Activated CD8-positive, alpha-beta memory T cell treated with anti-CD3 and anti-CD28 coated beads for 1 hour (primary cell): ENCODE measurements at regions not wholly inside any gene's neighbourhood (a gene's known extent, or its start where the extent isn't known, plus 50 kb on each side); places are given as distances from the start of the nearest gene placed in this dataset.
"Not testable (repeated sequence)": the region's sequence is repeated elsewhere in the genome, so short reads cannot be mapped to it uniquely, and the experiment has no call there.

Experiments
- DNase-seq, 2 donors: peaks; one replicate each; pipeline ENCODE4 v3.0.0-alpha.2; 2020; ENCODE audit warnings: low read depth in 1 of 2; ENCODE audit errors: extremely low read depth in 1 of 2

GRCh38 chr18:39241534-39241933, 1675.9 kb upstream of the CELF4 start:
- no peak for DNase-seq

- no peak for DNase-seq
Observed at GRCh38 chr18:39238981-39239660, 1673.5 kb upstream of the CELF4 start.

DNA sequence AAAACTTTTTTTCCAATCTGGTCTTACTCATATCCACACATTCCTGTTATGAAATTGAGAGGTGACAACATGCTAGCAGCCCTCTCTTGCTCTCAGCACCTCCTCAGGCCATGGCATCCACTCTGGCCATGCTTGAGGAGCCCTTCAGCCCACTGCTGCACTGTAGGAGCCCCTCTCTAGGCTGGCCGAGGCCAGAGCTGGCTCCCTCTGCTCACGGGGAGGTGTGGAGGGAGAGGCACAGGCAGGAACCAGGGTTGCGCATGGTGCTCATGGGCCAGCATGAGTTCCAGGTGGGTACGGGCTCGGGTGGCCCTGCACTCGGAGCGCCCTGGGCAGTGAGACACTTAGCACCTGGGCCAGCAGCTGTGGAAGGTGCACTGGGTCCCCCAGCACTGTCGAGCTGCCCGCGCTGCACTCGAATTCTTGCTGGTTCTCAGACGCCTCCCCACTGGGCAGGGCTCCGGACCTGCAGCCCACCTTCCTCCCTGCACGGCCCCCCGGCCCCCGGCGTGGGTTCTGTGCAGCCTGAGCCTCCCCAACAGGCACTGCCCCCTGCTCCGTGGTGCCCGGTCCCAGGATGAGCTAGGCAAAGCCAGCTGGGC, 1669.6 kb upstream of the CELF4 start:
- no peak for DNase-seq

- no peak for DNase-seq
Observed at GRCh38 chr18:39232937-39233336, 1667.3 kb upstream of the CELF4 start.

DNA sequence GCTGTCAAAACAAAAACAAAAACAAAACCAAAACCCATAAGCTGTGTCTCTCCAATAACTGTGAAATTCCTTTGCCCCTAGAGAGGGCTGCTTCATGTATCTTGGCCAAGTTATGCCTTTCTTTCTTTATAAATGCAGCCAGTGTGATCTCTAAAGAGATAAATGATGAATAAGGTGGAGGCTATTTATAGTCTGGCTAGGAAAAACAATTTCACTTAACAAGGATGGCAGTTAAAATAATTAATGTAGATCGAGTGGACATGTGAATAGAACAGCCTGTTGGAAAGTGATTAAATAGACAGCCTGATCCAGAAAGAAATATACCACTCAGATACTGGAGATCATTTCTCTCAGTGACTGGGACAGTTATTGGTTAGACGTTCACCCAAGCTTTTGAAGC, 1666.9 kb upstream of the CELF4 start:
- DNase-seq, result no peak

DNA sequence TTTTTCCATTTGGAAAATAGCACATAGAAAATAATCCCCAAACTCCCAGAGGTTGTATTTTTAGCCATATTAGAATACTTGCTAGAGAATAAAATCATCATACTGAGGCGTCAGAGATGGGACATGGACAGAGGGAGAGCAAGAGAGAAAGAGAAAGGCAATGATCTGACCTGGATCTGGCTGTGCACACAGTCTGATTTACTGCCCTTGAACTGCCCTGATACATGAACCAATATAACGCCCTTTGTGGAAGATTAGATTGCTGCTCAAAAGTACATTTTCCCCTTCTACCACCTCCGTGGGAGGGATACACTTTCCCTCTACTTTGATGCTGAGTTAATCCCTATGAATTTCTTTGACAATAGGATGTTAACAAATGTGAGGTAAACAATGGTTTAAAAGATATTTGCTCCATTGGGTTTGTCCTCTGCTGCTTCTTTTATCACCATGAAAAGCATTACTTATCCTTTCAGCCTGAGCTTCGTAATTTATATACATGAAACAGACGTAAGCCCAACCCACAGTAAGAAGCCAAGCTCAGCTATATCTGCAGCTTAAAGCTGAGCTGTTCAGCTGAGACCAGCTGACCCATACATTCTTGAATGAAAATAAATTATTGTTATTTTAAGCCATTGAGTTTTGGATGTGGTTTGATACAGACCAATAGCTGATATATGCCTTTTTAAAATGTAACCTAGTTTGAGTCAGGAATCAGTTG, 1664.6 kb upstream of the CELF4 start:
- no peak for DNase-seq

- DNase-seq, result not testable (repeated sequence)
Observed at GRCh38 chr18:39227769-39228168, 1662.2 kb upstream of the CELF4 start.

GRCh38 chr18:39225373-39225772, 1659.8 kb upstream of the CELF4 start:
- DNase-seq, result no peak

- DNase-seq, result no peak
Observed at GRCh38 chr18:39223283-39223682, 1657.7 kb upstream of the CELF4 start.

DNA sequence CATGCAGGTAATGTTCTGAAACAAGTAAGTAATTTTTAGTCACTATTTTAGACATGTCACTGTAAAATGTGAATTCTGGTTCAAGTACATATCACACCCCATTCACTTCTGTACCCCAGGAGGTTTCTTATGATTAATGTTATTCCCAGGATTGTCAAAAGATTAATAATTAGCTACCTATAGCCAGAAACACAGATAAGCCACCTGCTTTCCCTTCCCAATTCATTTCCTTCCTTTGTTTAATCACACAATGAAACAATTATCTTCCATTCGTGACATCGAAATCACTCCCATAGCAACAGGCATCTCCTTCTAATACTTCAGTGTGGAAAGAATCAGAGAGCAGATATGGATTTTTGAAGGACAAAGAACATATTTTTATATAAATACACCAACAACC, 1650.3 kb upstream of the CELF4 start:
- no peak for DNase-seq

GRCh38 chr18:39211461-39211860, 1645.9 kb upstream of the CELF4 start:
- no peak for DNase-seq

DNA sequence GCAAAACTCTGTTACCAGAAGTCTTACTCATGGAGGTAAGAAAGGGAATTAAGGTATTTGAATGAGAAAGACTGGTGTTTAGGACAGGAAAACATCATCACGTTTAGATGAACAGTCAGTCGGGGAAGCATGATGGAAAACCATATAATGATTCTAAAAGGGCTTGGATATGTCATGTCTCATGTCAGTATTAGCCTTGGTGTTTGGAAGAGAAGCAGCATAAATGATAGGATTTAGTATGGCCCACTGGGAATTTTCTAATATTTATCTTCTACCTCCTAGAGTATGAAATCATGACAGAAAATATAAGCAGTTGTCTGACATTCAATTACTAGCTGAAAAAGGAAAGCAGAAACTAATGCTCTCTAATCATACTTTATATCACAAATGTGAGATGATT, 1643.6 kb upstream of the CELF4 start:
- no peak for DNase-seq

DNA sequence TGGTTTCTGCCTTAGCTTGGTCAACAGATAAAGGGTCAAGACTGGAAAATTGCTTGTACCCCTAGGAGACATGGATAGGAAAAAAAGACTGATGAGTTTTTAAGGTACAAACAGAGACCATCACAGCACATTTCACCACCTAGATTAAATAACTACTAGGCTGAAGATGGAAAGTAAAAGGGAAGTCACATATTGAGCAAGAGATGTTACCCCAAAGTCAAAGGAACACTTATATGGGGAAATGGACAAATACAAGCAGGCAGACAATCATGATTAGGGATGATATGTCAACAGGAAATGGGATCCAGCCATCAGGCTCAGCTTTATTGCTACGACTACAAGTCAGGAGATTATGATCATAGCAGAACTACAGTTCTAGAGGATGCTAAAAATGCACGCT, 1643.1 kb upstream of the CELF4 start:
- DNase-seq, result no peak

DNA sequence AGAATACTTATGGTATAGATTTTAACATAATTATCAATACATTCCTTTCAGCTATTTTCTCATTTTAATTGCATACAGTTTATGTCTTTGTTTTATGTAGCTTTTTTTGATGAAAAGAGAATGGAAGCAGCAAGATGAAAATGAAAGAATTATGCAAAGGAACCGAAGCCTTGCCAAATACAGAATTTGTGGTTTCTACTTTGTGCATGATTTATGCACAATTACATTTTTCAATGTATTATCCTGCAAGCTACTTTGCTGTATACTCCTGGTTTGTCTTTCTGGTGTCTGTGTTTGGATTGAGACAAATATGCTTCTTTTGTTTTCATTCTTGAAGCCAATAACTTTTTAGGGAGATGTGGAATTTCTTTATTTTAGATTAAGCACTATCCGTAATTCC, 1642.6 kb upstream of the CELF4 start:
- no peak for DNase-seq

DNA sequence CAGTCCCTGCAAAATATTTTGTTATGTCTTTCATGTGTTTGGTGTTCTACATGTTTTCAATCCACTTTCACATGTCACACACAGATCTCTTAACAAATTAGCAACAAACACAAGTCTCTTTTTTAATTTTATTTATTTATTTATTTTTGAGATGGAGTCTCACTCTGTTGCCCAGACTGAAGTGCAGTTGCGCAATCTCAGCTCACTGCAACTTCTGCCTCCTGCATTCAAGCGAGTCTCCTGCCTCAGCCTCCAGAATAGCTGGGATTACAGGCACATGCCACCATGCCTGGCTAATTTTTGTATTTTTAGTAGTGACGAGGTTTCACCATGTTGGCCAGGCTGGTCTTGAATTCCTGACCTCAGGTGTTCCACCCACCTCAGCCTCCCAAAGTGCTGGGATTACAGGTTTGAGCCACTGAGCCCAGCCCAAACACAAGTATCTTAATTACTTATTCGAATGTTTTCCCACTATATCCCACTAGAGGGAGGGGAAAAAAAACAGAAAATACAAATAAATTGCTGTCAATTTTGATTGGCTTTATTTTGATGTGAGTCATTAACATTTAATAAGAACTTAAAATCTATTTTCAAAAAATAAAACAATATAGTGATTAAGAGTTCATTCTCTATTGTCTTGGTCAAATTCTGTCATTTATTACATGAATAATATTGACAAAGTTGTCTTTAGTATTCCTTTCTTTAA, 1641.0 kb upstream of the CELF4 start:
- DNase-seq, result not testable (repeated sequence)

DNA sequence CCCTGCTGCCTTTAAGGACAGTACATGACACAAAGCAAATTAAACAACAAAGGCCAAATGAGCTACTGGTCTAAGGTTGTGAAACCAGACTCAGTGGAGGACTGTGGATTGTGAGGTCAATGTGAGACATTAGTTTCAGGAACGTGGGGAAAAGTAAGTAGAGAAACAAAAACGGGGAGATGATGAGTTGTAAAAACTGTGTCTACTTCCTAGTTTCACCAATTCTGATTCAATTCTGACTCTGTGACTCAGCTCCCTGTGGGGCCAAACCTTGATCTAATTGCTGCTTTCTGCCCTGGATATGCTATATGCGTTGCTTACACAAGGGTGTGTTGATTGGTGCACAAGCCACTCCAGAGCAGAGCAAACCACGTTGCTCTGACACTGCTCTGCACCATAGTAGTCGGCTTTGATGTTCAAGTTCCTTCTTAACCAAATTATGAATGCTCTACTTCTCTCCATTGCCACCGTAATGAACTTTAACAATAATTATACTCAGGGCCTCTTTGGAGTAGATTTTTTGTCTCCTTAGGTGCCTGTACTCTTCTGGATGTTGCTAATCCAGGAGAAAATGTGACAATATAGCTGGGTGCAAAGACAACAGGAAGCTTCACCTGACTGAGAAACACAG, 1640.1 kb upstream of the CELF4 start:
- no peak for DNase-seq

DNA sequence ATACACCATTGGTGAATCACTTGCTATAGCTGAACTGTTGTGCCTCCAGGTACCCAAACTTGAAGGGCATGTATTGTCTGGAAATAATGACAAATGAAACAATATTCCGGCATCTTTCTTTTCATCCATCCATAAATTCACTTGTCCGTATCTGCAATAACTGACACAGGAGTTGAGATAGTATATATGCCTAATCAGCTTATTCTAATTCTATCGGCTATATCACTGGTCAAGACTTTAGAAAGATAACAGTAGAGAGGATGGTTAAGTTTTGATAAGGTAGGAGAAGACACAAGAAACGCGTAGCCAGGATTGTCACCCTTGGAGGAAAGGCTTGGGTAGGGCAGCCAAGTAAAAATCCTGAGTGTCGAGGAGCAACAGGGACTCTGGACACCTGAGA, 1634.6 kb upstream of the CELF4 start:
- no peak for DNase-seq

DNA sequence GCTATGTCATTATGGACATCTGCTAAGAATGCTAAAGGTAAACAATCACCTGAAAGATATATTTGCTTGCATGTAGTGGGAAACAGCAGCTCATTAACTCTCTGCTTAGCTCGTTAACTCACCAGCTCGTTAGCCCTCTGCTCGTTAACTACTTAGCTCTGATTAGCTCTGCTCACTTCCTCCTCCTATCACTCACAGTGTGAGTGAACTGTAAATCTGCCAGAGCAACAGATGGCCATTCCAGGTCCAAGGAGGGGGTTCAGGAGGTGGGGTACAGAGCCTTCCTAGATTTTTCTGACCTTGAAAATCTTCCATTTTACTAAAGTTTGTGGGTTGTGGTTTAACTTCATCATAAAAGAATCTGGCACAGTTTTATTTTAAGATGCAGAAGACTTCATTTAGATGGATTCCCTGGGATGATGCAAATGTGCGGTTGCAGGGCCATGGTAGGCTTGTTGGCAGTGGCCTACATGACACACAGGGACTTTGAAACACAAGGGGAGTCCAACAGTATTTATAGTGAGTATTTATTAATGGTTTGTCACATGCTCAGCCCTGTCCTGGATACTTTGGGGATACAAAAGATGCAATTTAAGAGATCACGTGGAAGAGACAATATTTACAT, 1633.7 kb upstream of the CELF4 start:
- no peak for DNase-seq

DNA sequence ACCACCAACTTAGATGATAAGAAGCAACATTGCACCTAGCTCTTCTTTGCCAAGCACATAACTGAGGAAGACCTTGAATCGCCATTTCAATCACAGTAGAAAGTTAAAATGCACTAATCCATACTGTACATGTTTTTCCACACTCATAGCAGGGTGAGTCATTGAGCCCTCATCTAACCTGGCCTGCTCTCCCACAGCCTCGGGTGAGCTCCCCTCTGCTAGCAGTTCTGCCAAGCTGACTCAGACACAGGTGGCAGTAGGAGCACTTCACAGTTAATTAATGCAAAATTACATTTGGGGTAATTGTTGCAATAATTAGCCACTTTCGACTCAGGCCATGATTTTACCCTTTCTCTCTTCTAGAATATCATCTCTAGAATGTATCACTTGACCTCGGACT, 1632.8 kb upstream of the CELF4 start:
- DNase-seq, result no peak

DNA sequence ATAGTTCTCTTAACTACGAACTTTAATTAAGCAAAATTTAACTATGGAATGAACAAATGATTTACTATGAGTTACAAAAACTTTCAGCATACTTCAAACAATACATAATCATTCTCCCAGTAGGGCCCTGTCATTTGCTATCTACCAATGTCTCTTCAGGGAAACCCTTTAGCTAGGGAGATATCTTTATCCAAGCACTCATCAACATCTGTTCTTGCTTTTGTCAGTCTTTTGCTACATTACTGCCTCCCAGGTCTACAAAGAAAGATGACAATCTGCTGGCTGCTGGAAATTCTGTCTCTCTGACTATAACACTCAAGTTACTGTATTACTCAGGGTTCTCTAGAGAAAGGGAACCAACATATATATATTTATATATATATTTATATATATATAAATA, 1626.3 kb upstream of the CELF4 start:
- no peak for DNase-seq

- DNase-seq, result no peak
Observed at GRCh38 chr18:39191058-39191457, 1625.5 kb upstream of the CELF4 start.
